ENCODE measurements at regions not wholly inside any gene's neighbourhood (a gene's known extent, or its start where the extent isn't known, plus 50 kb on each side); places are given as distances from the start of the nearest gene placed in this dataset.

DNA sequence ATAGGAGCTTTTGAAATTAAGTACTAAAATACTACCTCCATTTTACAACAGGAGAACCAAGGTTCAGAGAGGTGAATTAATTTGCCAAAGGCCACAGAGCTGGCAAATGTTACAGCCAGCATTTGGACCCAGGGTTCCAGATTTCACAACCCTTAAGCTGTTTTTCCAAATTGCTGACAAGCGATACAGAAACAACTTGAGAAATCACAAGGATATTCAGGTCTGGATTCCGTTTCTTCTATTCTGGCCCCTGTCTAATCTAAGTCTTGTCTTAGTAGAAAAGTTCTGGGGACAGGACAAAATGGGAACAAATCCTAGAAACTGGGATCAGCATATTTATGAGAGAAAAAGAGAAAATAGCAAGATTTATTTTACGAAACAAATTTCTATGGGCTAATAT, 103.1 kb upstream of the PRLR start:
- Histone ChIP-seq H3K4me2 (ENCODE audit: insufficient read depth, low read length) (no peak overlapping the region), H4K20me1 (replicated peaks; ENCODE audit: control insufficient read depth, insufficient read depth, low read length) (no peaks in the 10 kb centered on the region), H2AFZ (ENCODE audit: low read depth, low read length) (no peak overlapping the region), H3K4me1 (replicated peaks in 1 of 2; ENCODE audit: control insufficient read depth in 2 of 2, insufficient read depth in 2 of 2, low read length in 2 of 2) (no peaks in the 10 kb centered on the region), H3K27me3 (ENCODE audit: control insufficient read depth in 2 of 2, insufficient read depth in 2 of 2, low read length in 2 of 2) (no peaks in the 10 kb centered on the region), H3K36me3 (ENCODE audit: control insufficient read depth, insufficient read depth, low read length) (no peaks in the 10 kb centered on the region), H3K9me3 (replicated peaks; ENCODE audit: control insufficient read depth, insufficient read depth, low read depth, low read length) (no peaks in the 10 kb centered on the region), H3K9me1 (ENCODE audit: control insufficient read depth, insufficient read depth, low read length) (no peaks in the 10 kb centered on the region), H3K27ac (ENCODE audit: extremely low read depth, low read depth, low read length) (no peak overlapping the region), H3K4me3 (no peak overlapping the region), H3K79me2 (ENCODE audit: control insufficient read depth, insufficient read depth, low read length) (no peaks in the 10 kb centered on the region), H3K9ac (ENCODE audit: insufficient read depth in 1 of 2, low read depth in 2 of 2, low read length in 2 of 2) (no peak overlapping the region)
- ATAC-seq (no peak), FAIRE-seq (no peak), DNase-seq (ENCODE audit: extremely low read depth in 1 of 4, low spot score in 3 of 4) (no peak)
- intact Hi-C loops (cut with micrococcal nuclease) (no loop called here), in situ Hi-C loops (cut with MboI) (no loop called here)
- TF ChIP-seq ZC3H8 (IDR thresholded peaks at IDR 0.05) (no peak), SP2 (IDR thresholded peaks at IDR 0.05; ENCODE audit: extremely low read depth, low read depth, low read length, poor library complexity, severe bottlenecking) (no peak), ARID1B (IDR thresholded peaks at IDR 0.05) (no peak), L3MBTL2 (IDR thresholded peaks at IDR 0.05) (no peak), XRCC5 (IDR thresholded peaks at IDR 0.05; ENCODE audit: low read depth, low read length) (no peak), JUN (IDR thresholded peaks at IDR 0.05; ENCODE audit: borderline replicate concordance, low read depth, low read length) (no peak), JUN (CRISPR knock-in tag; IDR thresholded peaks at IDR 0.05; ENCODE audit: borderline replicate concordance) (no peak), SMARCC2 (IDR thresholded peaks at IDR 0.05; ENCODE audit: low read depth) (no peak), ZFX (CRISPR knock-in tag; IDR thresholded peaks at IDR 0.05) (no peak)
- WGBS (ENCODE audit: insufficient coverage, low coverage, missing lambda C conversion rate) = 3% methylated on average over 3 of the region's 3 CpGs
- CTCF ChIA-PET (ENCODE audit: low intra/inter-chr PET ratio) = no interaction called here
- no TSS peak for BruUV-seq (replicated peaks)
- POLR2A ChIA-PET = no interaction called here
